ENCODE measurements at regions not wholly inside any gene's neighbourhood (a gene's known extent, or its start where the extent isn't known, plus 50 kb on each side); places are given as distances from the start of the nearest gene placed in this dataset.
"Not testable (repeated sequence)": the region's sequence is repeated elsewhere in the genome, so short reads cannot be mapped to it uniquely, and the experiment has no call there.

DNA sequence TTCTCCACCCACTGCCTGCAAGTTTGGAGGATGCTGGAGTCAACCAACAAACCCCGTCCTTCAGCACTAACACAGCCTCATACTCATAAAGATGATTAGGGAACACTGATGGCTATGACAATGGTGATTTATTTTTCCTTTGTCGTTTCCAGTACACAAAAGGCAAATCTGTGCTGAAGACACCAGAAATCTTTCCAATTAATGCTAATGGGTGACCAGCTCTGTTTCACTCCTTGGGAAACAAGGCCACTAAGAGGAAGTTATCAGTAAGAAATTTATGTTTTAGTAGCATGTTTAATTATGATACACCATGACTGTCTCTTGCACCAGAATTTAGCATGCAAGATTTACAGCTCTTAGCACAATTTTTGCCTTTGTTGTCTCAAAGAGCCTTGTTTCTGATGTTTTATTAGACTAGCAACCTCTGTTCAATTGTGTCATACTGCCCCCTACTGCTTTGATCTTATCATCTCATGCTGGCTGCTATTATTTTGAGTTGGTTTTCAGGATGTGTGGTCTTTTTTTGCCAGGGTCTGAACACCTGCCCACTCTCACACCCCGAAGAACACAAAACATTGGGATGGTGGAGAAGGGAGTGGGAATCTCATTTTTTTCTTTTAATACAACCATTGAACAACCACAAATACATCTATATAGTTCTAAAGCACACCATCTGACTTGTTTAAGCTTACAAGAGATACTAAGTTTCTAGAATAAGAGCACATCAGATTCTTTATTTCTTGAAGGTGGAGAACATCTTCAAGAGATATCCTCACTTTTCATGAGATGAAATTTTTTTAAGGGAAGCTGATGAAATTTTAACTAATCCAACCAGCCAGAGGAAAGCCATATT is 160.9 kb downstream of the SPTSSA start:
- DNase-seq (ENCODE audit: low spot score) = peak; percentile 78

DNA sequence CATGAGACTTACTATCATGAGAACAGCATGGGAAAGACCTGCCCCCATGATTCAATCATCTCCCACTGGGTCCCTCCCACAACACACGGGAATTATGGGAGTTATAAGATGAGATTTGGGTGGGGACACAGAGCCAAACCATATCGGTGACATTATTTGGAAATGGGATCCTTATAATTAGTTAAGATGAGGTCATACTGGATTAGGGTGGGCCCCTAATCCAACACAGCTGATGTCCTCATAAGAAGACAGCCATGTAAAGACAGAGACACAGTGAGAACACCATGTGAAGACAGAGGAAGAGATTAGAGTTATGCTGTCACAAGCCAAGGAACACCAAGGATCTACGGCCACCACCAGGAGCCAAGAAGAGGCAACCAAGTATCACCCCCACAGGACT is 161.7 kb downstream of the SPTSSA start:
- DNase-seq (ENCODE audit: low spot score) = no peak

DNA sequence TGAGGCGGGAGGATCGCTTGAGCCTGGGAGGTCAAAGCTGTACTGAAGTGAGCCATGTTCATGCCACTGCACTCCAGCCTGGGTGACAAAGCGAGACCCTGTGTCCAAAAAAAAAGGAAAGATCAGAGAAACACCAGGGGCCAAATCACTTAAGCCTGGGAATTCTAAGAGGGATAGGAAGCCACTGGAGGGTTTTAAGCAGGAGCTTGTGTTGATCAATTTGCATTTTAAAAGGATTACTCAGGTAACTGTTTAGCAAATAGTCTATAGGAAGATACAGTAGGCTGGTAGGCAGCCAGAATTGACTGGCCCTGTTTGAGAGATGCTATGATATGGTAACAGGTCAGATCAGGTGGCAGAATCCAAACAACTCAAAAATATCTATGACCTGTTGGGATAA is 162.7 kb downstream of the SPTSSA start:
- DNase-seq (ENCODE audit: low spot score) = no peak

GRCh38 chr14:34297786-34298520 is 164.1 kb downstream of the SPTSSA start:
- no peak for DNase-seq (ENCODE audit: low spot score)

GRCh38 chr14:34283590-34283989 is 178.4 kb downstream of the SPTSSA start:
- DNase-seq (ENCODE audit: low spot score) = no peak

GRCh38 chr14:34277191-34277590 is 184.8 kb downstream of the SPTSSA start:
- no peak for DNase-seq (ENCODE audit: low spot score)

GRCh38 chr14:34275530-34275929 is 186.5 kb downstream of the SPTSSA start:
- no peak for DNase-seq (ENCODE audit: low spot score)

GRCh38 chr14:34275078-34275477 is 187.0 kb downstream of the SPTSSA start:
- DNase-seq (ENCODE audit: low spot score) = no peak

DNA sequence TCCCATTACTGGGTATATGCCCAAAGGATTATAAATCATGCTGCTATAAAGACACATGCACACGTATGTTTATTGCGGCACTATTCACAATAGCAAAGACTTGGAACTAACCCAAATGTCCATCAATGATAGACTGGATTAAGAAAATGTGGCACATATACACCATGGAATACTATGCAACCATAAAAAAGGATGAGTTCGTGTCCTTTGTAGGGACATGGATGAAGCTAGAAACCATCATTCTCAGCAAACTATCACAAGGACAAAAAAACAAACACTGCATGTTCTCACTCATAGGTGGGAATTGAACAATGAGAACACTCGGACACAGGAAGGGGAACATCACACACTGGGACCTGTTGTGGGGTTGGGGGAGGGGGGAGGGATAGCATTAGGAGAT is 188.3 kb downstream of the SPTSSA start:
- DNase-seq (ENCODE audit: low spot score) = not testable (repeated sequence)

- DNase-seq (ENCODE audit: low spot score) = peak; percentile 20
These were observed 191.7 kb downstream of the SPTSSA start for GRCh38 chr14:34270361-34270760.

- DNase-seq (ENCODE audit: low spot score) = no peak
These were observed 195.7 kb downstream of the SPTSSA start for GRCh38 chr14:34266344-34266743.

GRCh38 chr14:34262127-34262910 is 199.7 kb downstream of the SPTSSA start:
- DNase-seq (ENCODE audit: low spot score) = peak; percentile 27

DNA sequence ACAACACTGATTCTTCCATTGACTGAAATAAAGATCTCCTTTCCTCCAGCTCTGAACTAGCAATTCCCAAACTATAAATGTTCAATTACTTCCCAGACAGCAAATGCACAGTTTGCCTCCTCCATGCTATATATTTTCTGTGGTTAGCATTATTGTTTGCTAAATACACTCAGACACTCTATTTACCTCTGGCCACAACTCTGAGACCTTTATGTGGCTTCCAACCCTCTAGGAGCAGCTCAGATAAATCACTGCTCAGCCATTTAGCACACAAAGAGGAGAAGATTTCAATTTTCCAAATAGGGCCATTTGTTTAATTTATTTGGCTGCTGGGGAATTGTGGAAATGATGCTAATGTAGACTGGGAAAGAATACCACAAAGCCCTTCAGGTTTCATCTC is 202.0 kb downstream of the SPTSSA start:
- DNase-seq (ENCODE audit: low spot score) = no peak

DNA sequence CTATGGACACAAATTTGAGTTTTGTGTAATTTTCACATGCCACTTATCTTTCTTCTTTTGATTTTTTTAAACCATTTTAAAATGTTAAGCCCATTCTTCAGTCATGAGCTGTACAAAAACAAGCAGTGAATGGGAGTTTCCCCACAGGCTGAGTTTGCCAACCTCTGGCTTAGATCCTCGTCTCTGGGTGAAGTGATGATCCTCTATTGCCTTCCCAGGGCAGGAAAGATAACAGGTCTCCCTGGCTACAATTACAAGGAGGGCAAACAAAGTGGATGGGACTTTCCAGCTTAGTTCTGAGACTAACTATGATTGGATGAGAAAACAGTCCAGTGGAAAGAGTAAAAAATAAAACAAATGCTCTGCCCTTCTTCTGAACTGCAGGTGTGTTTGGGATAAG is 203.7 kb downstream of the SPTSSA start:
- no peak for DNase-seq (ENCODE audit: low spot score)

GRCh38 chr14:34257505-34257904 is 204.5 kb downstream of the SPTSSA start:
- no peak for DNase-seq (ENCODE audit: low spot score)

GRCh38 chr14:34256223-34256622 is 205.8 kb downstream of the SPTSSA start:
- DNase-seq (ENCODE audit: low spot score) = no peak

- DNase-seq (ENCODE audit: low spot score) = no peak
These were observed 207.5 kb downstream of the SPTSSA start for GRCh38 chr14:34254571-34254970.

GRCh38 chr14:34254031-34254430 is 208.0 kb downstream of the SPTSSA start:
- DNase-seq (ENCODE audit: low spot score) = no peak

- no peak for DNase-seq (ENCODE audit: low spot score)
These were observed 209.8 kb downstream of the SPTSSA start for GRCh38 chr14:34252227-34252626.

DNA sequence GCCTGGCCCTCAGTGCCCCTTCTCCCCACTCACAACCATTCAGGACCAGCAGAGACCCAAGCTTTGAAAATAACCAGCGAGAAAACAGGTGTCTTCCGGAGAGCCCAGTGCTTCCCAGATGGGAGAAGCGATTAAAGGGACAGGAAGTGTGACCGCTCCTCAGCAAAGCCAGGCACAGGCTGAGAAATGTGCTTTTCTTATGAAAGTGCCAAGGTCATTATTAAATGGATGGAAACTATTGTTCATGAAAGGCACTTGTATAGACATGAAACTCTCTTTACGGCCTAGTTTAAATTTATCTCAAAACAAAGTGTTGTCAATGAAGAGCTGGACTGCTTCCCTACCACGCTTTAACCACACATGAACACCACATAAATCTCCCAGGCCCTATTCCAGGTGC is 210.4 kb downstream of the SPTSSA start:
- no peak for DNase-seq (ENCODE audit: low spot score)

DNA sequence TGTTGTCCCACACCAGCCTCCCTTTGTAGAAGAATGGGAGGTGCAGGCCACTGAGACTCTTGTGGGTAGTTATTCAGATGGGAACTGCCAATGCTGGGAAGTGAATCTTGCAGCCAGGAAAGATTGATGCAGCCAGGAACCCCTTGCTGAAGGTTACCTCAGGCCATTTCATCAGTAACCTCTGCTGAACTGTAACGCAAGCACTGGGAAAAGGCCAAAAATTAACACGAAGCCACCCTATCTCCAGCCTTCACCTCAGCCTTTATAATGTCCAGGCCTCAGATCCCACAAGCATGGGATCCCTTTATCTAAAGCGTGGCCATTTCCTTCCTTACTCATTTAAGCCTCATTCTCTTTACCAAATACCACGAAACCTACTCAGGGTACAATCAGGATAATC is 211.1 kb downstream of the SPTSSA start:
- no peak for DNase-seq (ENCODE audit: low spot score)

DNA sequence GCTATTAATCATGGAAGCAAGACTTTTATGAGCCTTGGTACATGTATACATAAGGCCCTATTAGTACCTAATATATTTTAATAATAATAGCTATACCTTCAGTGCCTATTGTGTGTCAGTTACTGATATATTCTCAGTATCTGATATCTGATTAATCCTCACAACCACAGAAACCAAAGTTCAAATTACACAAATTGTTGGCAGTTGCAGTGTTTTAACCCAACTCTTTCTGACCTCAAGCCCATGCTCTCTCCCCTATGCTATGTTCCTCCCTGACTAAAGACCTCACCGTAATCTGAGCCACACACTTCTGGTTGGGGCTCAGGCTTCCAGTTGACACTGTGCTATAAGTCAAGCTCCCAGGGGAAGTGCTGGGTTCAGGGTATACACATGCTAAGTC is 214.4 kb downstream of the SPTSSA start:
- DNase-seq (ENCODE audit: low spot score) = no peak

DNA sequence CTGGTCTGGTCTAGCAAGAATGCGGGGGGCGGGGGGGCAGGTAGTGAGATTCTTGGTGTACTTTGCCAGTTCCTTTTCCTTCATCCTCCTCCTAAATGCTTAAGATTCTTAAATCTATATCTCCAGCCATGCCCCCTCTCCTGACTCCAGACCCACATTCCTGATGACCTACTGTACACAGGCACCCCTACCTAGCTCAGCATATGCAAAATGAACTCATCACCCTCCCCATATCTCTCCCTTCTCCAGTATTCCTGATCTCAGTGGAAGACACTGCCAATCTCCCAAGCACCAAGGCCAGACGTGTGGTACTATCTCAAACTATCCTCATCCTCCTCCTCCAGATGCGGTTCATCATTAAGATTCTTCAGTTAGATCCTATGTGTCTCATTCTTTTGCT is 215.8 kb downstream of the SPTSSA start:
- no peak for DNase-seq (ENCODE audit: low spot score)

Data from Ammon's horn (tissue), 1 donor.